OCI-LY3 (cell line): ENCODE measurements at regions not wholly inside any gene's neighbourhood (a gene's known extent, or its start where the extent isn't known, plus 50 kb on each side); places are given as distances from the start of the nearest gene placed in this dataset.

Experiments
- H2AFZ ChIP-seq: fragments of 200-600, 300-600 bp; shearing (Covaris generic); 2 replicates; pipeline ENCODE4 v1.6.0; 2014; ENCODE audit warnings: antibody characterized with exemption, low read depth, low read length
- H3K27ac ChIP-seq: fragments of 200-600, 300-600 bp; sonication (generic); 2 replicates; pipeline ENCODE4 v1.5.1; 2014; ENCODE audit warnings: mild to moderate bottlenecking, low read length, moderate library complexity, mixed read lengths
- H3K27me3 ChIP-seq: fragments of 200-600, 300-600 bp; sonication (generic); 2 replicates; pipeline ENCODE4 v1.6.1; 2014; ENCODE audit warnings: low read depth, low read length, mixed read lengths
- H3K36me3 ChIP-seq: fragments of 200-600, 300-600 bp; sonication (generic); replicated peaks from 2 replicates; pipeline ENCODE3; 2014; ENCODE audit warnings: low read depth, low read length, mixed read lengths
- H3K4me1 ChIP-seq: fragments of 300-600, 200-600 bp; sonication (generic); 2 replicates; pipeline ENCODE4 v1.6.1; 2014; ENCODE audit warnings: low read length, mixed read lengths
- H3K4me2 ChIP-seq: fragments of 200-600, 300-600 bp; sonication (generic); 2 replicates; pipeline ENCODE4 v1.6.1; 2014; ENCODE audit warnings: low read length, mixed read lengths
- H3K4me3 ChIP-seq: fragments of 300-600, 200-600 bp; sonication (generic); 2 replicates; pipeline ENCODE4 v1.5.1; 2014; ENCODE audit warnings: antibody characterized with exemption, mild to moderate bottlenecking, low read length, moderate library complexity
- H3K79me2 ChIP-seq: fragments of 300-600, 200-600 bp; shearing (Covaris generic); 2 replicates; pipeline ENCODE4 v1.6.1; 2014; ENCODE audit warnings: mild to moderate bottlenecking, low read length, mixed read lengths
- H3K9ac ChIP-seq: fragments of 300-600, 200-600 bp; shearing (Covaris generic); 2 replicates; pipeline ENCODE4 v1.6.0; 2014; ENCODE audit warnings: mild to moderate bottlenecking, low read length, moderate library complexity
- H3K9me3 ChIP-seq: fragments of 200-600, 300-600 bp; shearing (Covaris generic); 2 replicates; pipeline ENCODE4 v1.6.1; 2014; ENCODE audit warnings: low read length, mixed read lengths; ENCODE audit not compliant: insufficient read depth
- H4K20me1 ChIP-seq: fragments of 200-600, 300-600 bp; sonication (generic); 2 replicates; pipeline ENCODE4 v1.6.1; 2016; ENCODE audit warnings: low read length, mixed read lengths; ENCODE audit not compliant: insufficient read depth
- EZH2phosphoT487 ChIP-seq: fragments of 200-600 bp; shearing (Covaris generic); IDR thresholded peaks from 2 replicates; pipeline ENCODE4 v1.6.1; 2018; ENCODE audit warnings: antibody characterized with exemption, mixed run types, low read depth
- TF ChIP-seq, protein P1 (sequence below): fragments of 200-600, 300-600 bp; sonication (generic); IDR thresholded peaks from 2 replicates; pipeline ENCODE4 v1.5.1; 2014; ENCODE audit warnings: antibody characterized with exemption, low read length, low read depth

DNA sequence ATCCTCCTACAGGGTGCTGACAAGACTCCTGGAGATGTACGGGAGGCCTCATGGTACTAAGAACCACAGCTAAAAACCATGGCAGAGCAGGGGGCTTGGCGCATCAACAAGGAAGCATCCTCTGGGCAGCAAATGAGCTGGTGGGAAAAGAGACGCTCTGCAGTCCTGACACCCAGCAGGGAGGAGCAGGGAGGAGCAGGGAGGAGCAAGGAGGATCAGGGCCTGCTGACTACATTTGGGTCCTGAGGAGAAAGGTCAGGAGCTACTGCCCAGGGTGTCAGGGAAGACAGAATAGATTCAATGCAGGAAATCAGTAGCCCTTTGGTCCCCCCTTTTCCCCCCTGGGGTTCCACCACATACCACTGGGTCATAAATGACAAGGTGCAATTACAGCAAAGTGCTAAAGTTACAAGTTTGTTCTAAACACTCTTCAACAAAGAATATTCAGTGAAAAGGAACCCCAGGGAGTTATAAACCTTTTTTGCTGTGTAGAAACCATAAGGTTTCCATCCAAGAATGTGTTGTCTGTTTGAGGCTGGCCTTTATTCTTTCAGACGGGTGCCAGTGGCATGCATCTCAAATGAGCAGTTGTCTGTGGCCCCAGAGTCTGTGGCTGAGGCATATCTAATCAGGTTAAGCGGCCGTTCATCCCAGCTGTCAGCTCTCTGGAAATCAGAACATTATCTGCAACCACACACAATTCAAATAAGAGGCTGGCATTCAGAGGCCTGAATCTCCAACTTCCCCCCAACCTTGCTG lies 325.0 kb downstream of the CDC5L start:
- H2AFZ ChIP-seq, result no peak overlapping the region
- H3K27ac ChIP-seq, result no peak overlapping the region
- H3K4me1 ChIP-seq, result no peaks in the 10 kb centered on the region
- no peaks in the 10 kb centered on the region for H3K79me2 ChIP-seq
- no peaks in the 10 kb centered on the region for H3K9me3 ChIP-seq
- H3K27me3 ChIP-seq, result no peaks in the 10 kb centered on the region
- no peaks in the 10 kb centered on the region for H4K20me1 ChIP-seq
- H3K4me2 ChIP-seq, result no peak overlapping the region
- H3K36me3 ChIP-seq, result no peaks in the 10 kb centered on the region
- H3K4me3 ChIP-seq, result no peak overlapping the region
- no peak for TF ChIP-seq EZH2phosphoT487
- TF ChIP-seq, protein P1, sequence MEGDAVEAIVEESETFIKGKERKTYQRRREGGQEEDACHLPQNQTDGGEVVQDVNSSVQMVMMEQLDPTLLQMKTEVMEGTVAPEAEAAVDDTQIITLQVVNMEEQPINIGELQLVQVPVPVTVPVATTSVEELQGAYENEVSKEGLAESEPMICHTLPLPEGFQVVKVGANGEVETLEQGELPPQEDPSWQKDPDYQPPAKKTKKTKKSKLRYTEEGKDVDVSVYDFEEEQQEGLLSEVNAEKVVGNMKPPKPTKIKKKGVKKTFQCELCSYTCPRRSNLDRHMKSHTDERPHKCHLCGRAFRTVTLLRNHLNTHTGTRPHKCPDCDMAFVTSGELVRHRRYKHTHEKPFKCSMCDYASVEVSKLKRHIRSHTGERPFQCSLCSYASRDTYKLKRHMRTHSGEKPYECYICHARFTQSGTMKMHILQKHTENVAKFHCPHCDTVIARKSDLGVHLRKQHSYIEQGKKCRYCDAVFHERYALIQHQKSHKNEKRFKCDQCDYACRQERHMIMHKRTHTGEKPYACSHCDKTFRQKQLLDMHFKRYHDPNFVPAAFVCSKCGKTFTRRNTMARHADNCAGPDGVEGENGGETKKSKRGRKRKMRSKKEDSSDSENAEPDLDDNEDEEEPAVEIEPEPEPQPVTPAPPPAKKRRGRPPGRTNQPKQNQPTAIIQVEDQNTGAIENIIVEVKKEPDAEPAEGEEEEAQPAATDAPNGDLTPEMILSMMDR, result no peak
- no peak overlapping the region for H3K9ac ChIP-seq

DNA sequence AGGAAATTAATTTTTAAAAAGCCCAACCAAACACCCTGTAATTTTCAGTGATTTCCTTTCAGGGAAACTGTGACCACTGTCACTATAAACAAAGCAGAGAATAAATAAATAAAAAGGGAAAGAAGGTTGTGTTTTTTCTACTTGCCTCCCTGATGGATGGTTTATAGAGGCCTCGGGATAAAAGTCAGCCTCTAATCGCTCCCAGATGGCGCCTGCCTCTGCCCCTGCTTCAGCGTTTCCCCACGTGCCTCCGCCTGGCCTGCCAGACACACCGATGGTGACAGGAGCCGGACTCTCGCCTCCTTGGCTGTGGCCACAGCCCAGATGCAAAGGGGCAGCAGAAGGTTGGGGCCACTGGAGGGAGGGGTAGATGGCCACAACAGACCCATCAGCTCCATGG lies 327.7 kb downstream of the CDC5L start:
- no peak overlapping the region for H3K27ac ChIP-seq
- no peaks in the 10 kb centered on the region for H3K79me2 ChIP-seq
- H3K27me3 ChIP-seq, result no peaks in the 10 kb centered on the region
- H3K4me1 ChIP-seq, result no peaks in the 10 kb centered on the region
- H3K4me3 ChIP-seq, result no peak overlapping the region
- H3K9ac ChIP-seq, result no peak overlapping the region
- H4K20me1 ChIP-seq, result no peaks in the 10 kb centered on the region
- H2AFZ ChIP-seq, result no peak overlapping the region
- no peak overlapping the region for H3K4me2 ChIP-seq
- no peaks in the 10 kb centered on the region for H3K36me3 ChIP-seq
- H3K9me3 ChIP-seq, result no peaks in the 10 kb centered on the region
- TF ChIP-seq, protein P1, result no peak
- no peak for TF ChIP-seq EZH2phosphoT487

DNA sequence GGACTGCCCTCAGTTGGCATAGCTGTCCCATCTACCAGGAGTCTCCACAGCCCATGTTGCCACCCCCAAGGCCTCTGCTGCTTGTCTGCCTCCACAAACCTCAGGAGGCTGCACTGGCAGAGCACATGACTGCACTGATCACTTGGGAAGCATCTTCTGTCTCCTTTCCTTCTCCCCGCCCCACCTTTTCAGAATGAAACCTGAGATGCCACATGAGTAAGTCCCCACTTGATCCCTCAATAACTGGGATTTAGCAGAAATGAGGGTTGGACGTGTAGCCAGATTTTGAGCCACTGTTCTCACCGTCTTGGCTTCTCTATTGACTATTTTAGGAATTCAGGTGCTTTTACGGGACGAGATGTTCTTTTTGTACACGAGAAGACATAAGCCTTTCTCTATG lies 328.4 kb downstream of the CDC5L start:
- Histone ChIP-seq H3K27me3 (no peaks in the 10 kb centered on the region), H4K20me1 (no peaks in the 10 kb centered on the region), H3K27ac (no peak overlapping the region), H3K9me3 (no peaks in the 10 kb centered on the region), H2AFZ (no peak overlapping the region), H3K4me2 (no peak overlapping the region), H3K4me3 (no peak overlapping the region), H3K36me3 (no peaks in the 10 kb centered on the region), H3K9ac (no peak overlapping the region), H3K79me2 (no peaks in the 10 kb centered on the region), H3K4me1 (peaks cover 4% of the 10 kb centered on the region)
- TF ChIP-seq EZH2phosphoT487, result no peak
- TF ChIP-seq, protein P1, result no peak

DNA sequence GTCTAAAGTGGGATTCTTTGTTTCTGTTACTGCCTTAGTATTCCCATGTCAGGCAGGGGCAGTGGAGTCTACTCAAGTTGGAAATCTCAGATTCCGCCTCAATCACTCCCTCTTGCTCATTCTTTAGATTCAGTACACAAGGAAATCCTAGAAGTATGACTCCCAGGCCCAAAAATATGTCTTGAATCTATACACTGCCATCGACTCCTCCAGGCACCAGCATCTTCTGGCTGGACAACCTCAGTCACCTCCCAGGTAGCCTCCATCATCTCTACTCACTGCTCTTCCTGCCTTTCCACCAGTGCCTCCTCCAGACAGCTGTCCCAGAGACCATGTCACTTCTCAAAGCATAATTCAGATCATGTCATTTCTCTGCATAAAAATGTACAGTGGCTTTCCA lies 329.9 kb downstream of the CDC5L start:
- H3K4me2 ChIP-seq, result no peak overlapping the region
- no peak overlapping the region for H3K27ac ChIP-seq
- no peak overlapping the region for H3K9ac ChIP-seq
- H3K27me3 ChIP-seq, result no peaks in the 10 kb centered on the region
- H2AFZ ChIP-seq, result no peak overlapping the region
- no peak overlapping the region for H3K4me3 ChIP-seq
- H4K20me1 ChIP-seq, result no peaks in the 10 kb centered on the region
- TF ChIP-seq, protein P1, result no peak
- no peak for TF ChIP-seq EZH2phosphoT487
- no peaks in the 10 kb centered on the region for H3K79me2 ChIP-seq
- H3K36me3 ChIP-seq, result no peaks in the 10 kb centered on the region
- peaks cover 20% of the 10 kb centered on the region for H3K4me1 ChIP-seq
- H3K9me3 ChIP-seq, result no peaks in the 10 kb centered on the region
